ENCODE measurements at regions not wholly inside any gene's neighbourhood (a gene's known extent, or its start where the extent isn't known, plus 50 kb on each side); places are given as distances from the start of the nearest gene placed in this dataset.

DNA sequence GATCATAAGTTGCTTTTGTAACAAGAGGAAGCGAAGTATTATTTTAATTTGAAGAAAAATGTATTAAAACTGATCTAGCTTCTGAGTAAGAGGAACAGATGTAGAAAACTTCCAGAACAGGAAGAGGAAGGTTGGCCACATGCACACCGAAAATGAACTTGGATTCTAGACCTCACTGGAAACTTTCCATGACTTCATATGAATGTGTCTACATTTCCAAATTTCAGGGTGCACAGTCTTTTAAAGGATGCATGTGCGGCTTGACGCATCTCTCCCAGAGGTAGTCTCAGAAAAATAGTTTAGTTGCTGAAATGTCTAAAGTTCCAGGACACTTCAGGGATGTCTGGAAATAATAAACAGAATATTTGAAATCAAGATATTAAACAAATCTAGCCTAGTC is 275.1 kb upstream of the MYOCD start:
- Histone ChIP-seq H3K27ac (ENCODE audit: low read depth, low read length) (no peak overlapping the region), H3K27me3 (ENCODE audit: control insufficient read depth, insufficient read depth, low read length) (no peaks in the 10 kb centered on the region), H3K4me1 (ENCODE audit: control insufficient read depth, insufficient read depth, low read length) (no peaks in the 10 kb centered on the region), H3K36me3 (ENCODE audit: control insufficient read depth, insufficient read depth, low read length) (no peaks in the 10 kb centered on the region), H3K9me3 (ENCODE audit: control insufficient read depth, insufficient read depth, low read length) (no peaks in the 10 kb centered on the region), H3K4me3 (ENCODE audit: low read depth, low read length) (no peak overlapping the region)
- DNase-seq (ENCODE audit: low read depth in 4 of 6, low spot score in 6 of 6) = no peak
- WGBS (ENCODE audit: insufficient coverage) = 100% methylated on average over 2 of the region's 4 CpGs

DNA sequence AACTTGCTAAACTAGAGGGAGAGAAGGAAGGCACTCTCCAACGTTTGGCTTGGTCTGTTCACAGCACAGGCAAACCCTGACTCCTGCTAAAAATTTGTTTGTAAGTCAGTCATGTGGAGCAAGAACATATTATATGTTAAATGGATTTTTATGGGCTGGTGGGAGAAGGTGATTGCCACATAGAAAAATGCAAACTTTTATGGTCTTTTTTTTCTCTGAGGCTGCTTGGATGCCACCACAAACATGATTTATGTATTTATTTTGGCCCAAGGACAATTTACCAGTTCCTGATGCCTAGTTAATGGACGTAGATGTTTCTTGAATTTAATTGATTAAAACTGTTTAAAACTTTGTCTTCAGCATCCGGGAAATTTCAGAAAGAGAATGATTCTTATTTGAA is 274.2 kb upstream of the MYOCD start:
- no peaks in the 10 kb centered on the region for H3K36me3 ChIP-seq (ENCODE audit: control insufficient read depth, insufficient read depth, low read length)
- no peaks in the 10 kb centered on the region for H3K9me3 ChIP-seq (ENCODE audit: control insufficient read depth, insufficient read depth, low read length)
- WGBS (ENCODE audit: insufficient coverage) = no CpG with 5 or more reads among the region's 3 CpGs
- H3K27ac ChIP-seq (ENCODE audit: low read depth, low read length) = no peak overlapping the region
- DNase-seq (ENCODE audit: low read depth in 4 of 6, low spot score in 6 of 6) = no peak
- H3K4me3 ChIP-seq (ENCODE audit: low read depth, low read length) = no peak overlapping the region
- H3K27me3 ChIP-seq (ENCODE audit: control insufficient read depth, insufficient read depth, low read length) = no peaks in the 10 kb centered on the region
- no peaks in the 10 kb centered on the region for H3K4me1 ChIP-seq (ENCODE audit: control insufficient read depth, insufficient read depth, low read length)

DNA sequence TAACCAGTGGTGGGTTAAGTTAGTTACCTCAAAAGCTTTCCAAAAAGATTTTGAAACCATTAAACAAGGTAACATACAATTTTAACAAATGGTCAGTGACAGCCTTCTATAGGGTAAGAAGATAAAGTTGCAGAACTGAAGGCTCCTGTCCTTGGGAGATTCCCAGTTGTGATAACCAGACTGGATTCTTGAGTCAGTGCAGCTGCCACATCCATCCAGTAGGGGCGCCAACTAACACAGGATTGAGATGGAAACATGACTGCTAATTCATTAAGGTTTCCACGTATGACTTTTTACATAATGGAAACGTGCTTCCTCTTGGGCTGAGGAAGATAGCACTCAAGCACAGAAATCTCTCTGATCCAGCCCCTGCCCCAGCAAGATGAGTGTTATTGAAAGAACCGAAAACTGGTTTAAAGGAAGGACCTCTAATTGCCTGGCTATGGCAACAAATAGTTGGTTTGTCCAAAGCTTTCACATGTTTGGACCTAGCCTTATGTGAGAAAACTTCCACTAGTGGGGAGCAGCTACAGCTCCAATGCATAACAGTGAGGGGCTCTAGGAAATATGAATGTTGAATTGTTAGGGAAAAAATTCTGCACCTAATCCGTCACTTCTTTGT is 269.8 kb upstream of the MYOCD start:
- no peaks in the 10 kb centered on the region for H3K27me3 ChIP-seq (ENCODE audit: control insufficient read depth, insufficient read depth, low read length)
- H3K36me3 ChIP-seq (ENCODE audit: control insufficient read depth, insufficient read depth, low read length) = no peaks in the 10 kb centered on the region
- no peak overlapping the region for H3K4me3 ChIP-seq (ENCODE audit: low read depth, low read length)
- H3K4me1 ChIP-seq (ENCODE audit: control insufficient read depth, insufficient read depth, low read length) = no peaks in the 10 kb centered on the region
- H3K27ac ChIP-seq (ENCODE audit: low read depth, low read length) = no peak overlapping the region
- 53% methylated on average over 3 of the region's 5 CpGs for WGBS (ENCODE audit: insufficient coverage)
- H3K9me3 ChIP-seq (ENCODE audit: control insufficient read depth, insufficient read depth, low read length) = no peaks in the 10 kb centered on the region
- no peak for DNase-seq (ENCODE audit: low read depth in 4 of 6, low spot score in 6 of 6)

DNA sequence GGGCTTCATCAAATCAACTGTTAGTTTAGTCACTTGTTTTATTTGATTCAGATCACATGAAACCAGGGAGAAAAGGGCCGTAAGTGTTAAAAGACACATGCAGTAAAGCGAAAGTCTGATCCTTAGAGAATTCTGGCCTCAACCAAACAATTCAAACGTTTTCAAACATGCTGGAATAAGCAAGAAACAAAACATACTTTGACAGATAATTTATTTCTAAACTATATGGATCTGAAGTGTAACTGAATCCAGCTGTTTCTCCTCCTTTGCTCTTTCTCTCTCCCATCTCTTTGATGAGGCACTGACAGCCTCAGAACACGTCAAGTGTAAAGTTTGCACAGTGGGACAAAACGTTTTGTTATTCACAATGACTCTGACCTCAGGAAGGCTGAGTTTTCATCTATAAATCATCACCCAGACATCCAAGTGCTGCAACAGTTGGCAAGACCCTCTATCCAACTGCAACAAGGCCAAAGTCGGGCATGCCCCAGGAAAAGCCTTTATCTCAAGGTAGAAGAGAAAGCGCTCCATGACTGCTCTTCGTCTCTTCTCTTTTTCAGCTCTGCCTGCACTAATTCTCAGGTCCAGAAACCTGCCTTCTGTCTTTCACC is 267.1 kb upstream of the MYOCD start:
- Histone ChIP-seq H3K4me1 (ENCODE audit: control insufficient read depth, insufficient read depth, low read length) (no peaks in the 10 kb centered on the region), H3K27ac (ENCODE audit: low read depth, low read length) (no peak overlapping the region), H3K27me3 (ENCODE audit: control insufficient read depth, insufficient read depth, low read length) (no peaks in the 10 kb centered on the region), H3K9me3 (ENCODE audit: control insufficient read depth, insufficient read depth, low read length) (no peaks in the 10 kb centered on the region), H3K36me3 (ENCODE audit: control insufficient read depth, insufficient read depth, low read length) (no peaks in the 10 kb centered on the region), H3K4me3 (ENCODE audit: low read depth, low read length) (no peak overlapping the region)
- WGBS (ENCODE audit: insufficient coverage) = 65% methylated on average over 4 of the region's 8 CpGs
- no peak for DNase-seq (ENCODE audit: low read depth in 4 of 6, low spot score in 6 of 6)

DNA sequence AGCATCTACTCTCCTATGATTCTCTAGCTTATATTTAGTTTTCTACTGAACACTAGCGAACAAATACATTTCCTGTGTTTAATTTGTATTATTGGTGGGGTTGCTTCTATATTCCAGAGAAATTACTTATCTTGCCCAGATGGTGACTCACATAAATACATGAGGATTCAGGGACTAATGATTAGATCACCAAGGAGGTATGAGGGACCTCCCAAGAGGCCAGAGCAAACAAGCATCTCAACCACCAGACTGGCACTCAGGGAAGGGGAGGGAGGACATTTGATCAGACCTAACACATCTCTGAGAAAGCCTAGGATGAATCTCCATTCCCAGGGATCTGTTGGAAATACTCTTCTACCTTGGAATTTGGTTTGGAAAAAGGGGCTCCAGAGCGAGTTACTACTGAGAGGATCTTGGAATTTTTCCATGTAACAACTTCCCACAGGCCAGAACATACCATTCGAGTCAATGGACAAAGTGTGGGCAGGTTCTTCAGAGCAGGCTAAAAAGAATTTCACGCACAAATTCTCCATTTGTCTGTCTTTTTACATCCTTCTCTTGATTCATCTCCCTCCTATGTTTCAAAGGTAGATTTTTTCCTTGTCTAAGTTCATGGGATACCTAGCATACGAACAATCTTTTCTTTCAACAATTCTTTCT is 262.6 kb upstream of the MYOCD start:
- H3K4me1 ChIP-seq (ENCODE audit: control insufficient read depth, insufficient read depth, low read length) = no peaks in the 10 kb centered on the region
- no peak overlapping the region for H3K4me3 ChIP-seq (ENCODE audit: low read depth, low read length)
- WGBS (ENCODE audit: insufficient coverage) = 100% methylated on average over 1 of the region's 5 CpGs
- no peak for DNase-seq (ENCODE audit: low read depth in 4 of 6, low spot score in 6 of 6)
- H3K27me3 ChIP-seq (ENCODE audit: control insufficient read depth, insufficient read depth, low read length) = no peaks in the 10 kb centered on the region
- H3K36me3 ChIP-seq (ENCODE audit: control insufficient read depth, insufficient read depth, low read length) = no peaks in the 10 kb centered on the region
- H3K9me3 ChIP-seq (ENCODE audit: control insufficient read depth, insufficient read depth, low read length) = no peaks in the 10 kb centered on the region
- no peak overlapping the region for H3K27ac ChIP-seq (ENCODE audit: low read depth, low read length)

DNA sequence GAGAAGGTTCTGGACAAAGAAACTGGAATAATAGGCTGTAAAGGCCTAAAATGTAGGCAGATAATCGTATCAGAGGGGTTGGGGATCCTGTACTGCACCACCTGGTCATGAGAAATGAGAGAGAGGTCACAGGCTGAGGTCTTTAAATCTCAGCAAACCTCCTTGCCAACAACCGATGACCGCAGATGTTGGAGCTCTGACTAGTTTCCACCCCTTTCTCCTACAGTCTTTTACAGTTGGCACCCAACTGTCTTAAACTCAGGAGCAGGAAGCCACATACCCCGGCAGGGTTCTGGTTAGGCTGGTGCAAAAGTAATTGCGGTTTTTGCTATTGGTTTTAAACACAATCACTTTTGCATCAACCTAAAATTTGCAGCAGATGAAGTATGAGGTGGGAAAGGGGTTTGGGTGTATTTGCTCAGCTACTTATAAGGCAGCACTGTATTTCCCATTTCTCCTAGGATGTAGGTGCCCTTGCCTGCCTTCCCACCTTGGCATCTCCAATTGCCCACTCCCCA is 261.8 kb upstream of the MYOCD start:
- H3K4me3 ChIP-seq (ENCODE audit: low read depth, low read length) = no peak overlapping the region
- no peak overlapping the region for H3K27ac ChIP-seq (ENCODE audit: low read depth, low read length)
- H3K27me3 ChIP-seq (ENCODE audit: control insufficient read depth, insufficient read depth, low read length) = no peaks in the 10 kb centered on the region
- no peaks in the 10 kb centered on the region for H3K9me3 ChIP-seq (ENCODE audit: control insufficient read depth, insufficient read depth, low read length)
- no peaks in the 10 kb centered on the region for H3K36me3 ChIP-seq (ENCODE audit: control insufficient read depth, insufficient read depth, low read length)
- DNase-seq (ENCODE audit: low read depth in 4 of 6, low spot score in 6 of 6) = no peak
- H3K4me1 ChIP-seq (ENCODE audit: control insufficient read depth, insufficient read depth, low read length) = no peaks in the 10 kb centered on the region
- 0% methylated on average over 1 of the region's 5 CpGs for WGBS (ENCODE audit: insufficient coverage)

DNA sequence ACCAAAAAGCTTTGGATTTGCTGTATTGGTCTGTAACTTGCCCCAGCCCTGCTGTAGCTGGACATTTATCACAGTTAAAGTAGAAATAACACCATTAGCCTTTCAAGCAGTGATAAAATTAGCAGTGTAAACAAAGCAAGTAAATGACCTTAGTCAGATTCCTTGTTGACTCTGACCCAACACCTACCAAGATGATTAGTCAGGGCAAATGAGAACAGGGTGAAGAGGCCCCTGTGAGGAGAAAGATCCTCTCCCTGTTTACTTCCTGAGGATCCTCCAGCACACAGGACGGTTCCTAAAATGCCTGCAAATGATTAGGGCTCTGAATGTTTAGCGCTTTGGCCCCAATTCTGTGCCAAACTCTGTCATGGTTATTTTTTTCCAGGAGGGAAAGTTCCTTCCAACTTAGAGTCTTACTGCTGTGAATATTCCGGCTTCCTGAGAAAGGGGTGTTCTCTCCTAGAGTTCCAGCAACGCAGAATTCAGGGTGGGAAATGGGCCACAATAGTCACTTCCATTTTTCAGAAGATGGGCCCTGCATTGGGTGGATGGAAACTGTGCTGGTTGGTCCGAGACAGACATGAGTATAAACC is 259.0 kb upstream of the MYOCD start:
- WGBS (ENCODE audit: insufficient coverage) = 71% methylated on average over 3 of the region's 5 CpGs
- Histone ChIP-seq H3K36me3 (ENCODE audit: control insufficient read depth, insufficient read depth, low read length) (no peaks in the 10 kb centered on the region), H3K27me3 (ENCODE audit: control insufficient read depth, insufficient read depth, low read length) (no peaks in the 10 kb centered on the region), H3K4me3 (ENCODE audit: low read depth, low read length) (no peak overlapping the region), H3K4me1 (ENCODE audit: control insufficient read depth, insufficient read depth, low read length) (no peaks in the 10 kb centered on the region), H3K27ac (ENCODE audit: low read depth, low read length) (no peak overlapping the region), H3K9me3 (ENCODE audit: control insufficient read depth, insufficient read depth, low read length) (no peaks in the 10 kb centered on the region)
- DNase-seq (ENCODE audit: low read depth in 4 of 6, low spot score in 6 of 6) = peak in 1 of 6 donors; percentile 5

DNA sequence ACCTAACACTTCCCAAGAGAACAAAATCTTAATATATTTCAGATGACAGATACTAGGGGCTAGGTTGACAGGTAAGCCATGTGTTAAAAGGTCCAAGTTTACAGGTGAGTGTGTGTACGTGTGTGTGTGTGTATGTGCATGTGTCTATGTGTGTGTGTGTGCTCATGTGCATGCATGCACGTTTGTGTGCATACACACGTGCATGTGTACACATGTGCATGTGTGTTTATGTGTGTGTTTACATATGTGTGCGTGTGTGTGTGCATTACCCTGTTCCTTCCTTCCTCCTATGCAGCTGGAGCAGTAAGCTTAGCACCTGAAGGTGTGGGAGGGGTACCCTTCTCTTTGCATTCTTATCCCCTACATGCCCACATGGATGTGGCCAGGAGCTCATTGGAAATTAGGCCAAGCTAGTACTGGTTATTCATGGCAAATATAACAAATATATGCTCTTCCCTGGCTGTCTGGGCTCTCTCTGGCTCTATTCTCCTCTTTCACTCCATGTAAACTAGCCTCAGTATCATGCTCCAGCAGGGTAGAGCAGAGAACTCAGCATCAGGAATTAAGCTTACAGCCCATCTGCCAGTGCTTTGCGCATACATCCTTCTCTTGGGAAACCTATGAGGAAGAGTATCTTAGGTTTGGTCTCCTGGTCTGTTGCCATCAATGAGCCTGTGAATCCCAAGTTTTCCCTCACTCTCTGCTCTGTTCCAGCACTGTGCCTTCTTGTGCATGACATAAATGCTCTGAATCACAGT is 258.0 kb upstream of the MYOCD start:
- no peak overlapping the region for H3K27ac ChIP-seq (ENCODE audit: low read depth, low read length)
- 92% methylated on average over 2 of the region's 5 CpGs for WGBS (ENCODE audit: insufficient coverage)

DNA sequence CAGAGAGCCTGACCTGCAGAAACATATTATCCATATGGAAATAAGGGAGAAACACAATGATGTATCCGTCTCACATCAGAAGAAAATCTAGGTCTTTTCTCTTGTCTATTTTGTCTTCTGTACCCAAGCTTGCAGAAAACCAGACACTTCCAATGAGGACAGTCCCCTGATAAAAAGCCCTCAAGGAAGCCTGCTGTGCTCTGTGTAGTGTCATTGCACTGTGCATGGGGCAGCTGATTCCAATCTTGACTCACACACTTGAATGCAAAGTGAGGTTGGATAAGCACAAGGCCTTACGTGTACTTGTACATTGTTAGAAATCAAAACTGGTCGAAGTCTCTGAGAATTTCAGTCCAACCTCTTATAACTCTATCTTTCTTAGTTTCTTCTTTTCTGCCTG is 256.6 kb upstream of the MYOCD start:
- H3K4me3 ChIP-seq (ENCODE audit: low read depth, low read length) = no peak overlapping the region
- no peaks in the 10 kb centered on the region for H3K9me3 ChIP-seq (ENCODE audit: control insufficient read depth, insufficient read depth, low read length)
- H3K4me1 ChIP-seq (ENCODE audit: control insufficient read depth, insufficient read depth, low read length) = no peaks in the 10 kb centered on the region
- 100% methylated on average over 1 of the region's 3 CpGs for WGBS (ENCODE audit: insufficient coverage)
- DNase-seq (ENCODE audit: low read depth in 4 of 6, low spot score in 6 of 6) = no peak
- no peaks in the 10 kb centered on the region for H3K36me3 ChIP-seq (ENCODE audit: control insufficient read depth, insufficient read depth, low read length)
- no peak overlapping the region for H3K27ac ChIP-seq (ENCODE audit: low read depth, low read length)
- H3K27me3 ChIP-seq (ENCODE audit: control insufficient read depth, insufficient read depth, low read length) = no peaks in the 10 kb centered on the region

More for the DNA sequence above, 258.0 kb upstream of the MYOCD start:
- peak in 1 of 6 donors; percentile 4 for DNase-seq (ENCODE audit: low read depth in 4 of 6, low spot score in 6 of 6)
- Histone ChIP-seq H3K9me3 (ENCODE audit: control insufficient read depth, insufficient read depth, low read length) (no peaks in the 10 kb centered on the region), H3K27me3 (ENCODE audit: control insufficient read depth, insufficient read depth, low read length) (no peaks in the 10 kb centered on the region), H3K36me3 (ENCODE audit: control insufficient read depth, insufficient read depth, low read length) (no peaks in the 10 kb centered on the region), H3K4me3 (ENCODE audit: low read depth, low read length) (no peak overlapping the region), H3K4me1 (ENCODE audit: control insufficient read depth, insufficient read depth, low read length) (no peaks in the 10 kb centered on the region)

Data from spinal cord (tissue), 9 donors.